ENCODE measurements at regions not wholly inside any gene's neighbourhood (a gene's known extent, or its start where the extent isn't known, plus 50 kb on each side); places are given as distances from the start of the nearest gene placed in this dataset.

- Histone ChIP-seq H3K27me3 (replicated peaks; ENCODE audit: insufficient read depth, low read depth, low read length, poor library complexity) (no peaks in the 10 kb centered on the region), H3K36me3 (ENCODE audit: insufficient read depth, low read length, poor library complexity, severe bottlenecking) (no peaks in the 10 kb centered on the region), H3K9me3 (ENCODE audit: low read depth, low read length, poor library complexity, severe bottlenecking) (no peaks in the 10 kb centered on the region), H3K4me3 (ENCODE audit: low read depth, low read length, poor library complexity, severe bottlenecking) (no peak overlapping the region), H3K27ac (ENCODE audit: low read depth, low read length, poor library complexity, severe bottlenecking) (no peak overlapping the region), H3K4me1 (ENCODE audit: insufficient read depth, low read length, poor library complexity, severe bottlenecking) (no peaks in the 10 kb centered on the region)
- peak; percentile 65 for DNase-seq (ENCODE audit: low spot score)
- TF ChIP-seq CTCF (conservative IDR thresholded peaks at IDR 0.05; ENCODE audit: low read depth, low read length) (peak; percentile 90), EZH2 (IDR thresholded peaks at IDR 0.05; ENCODE audit: borderline replicate concordance, low read depth, low read length, poor library complexity, severe bottlenecking) (no peak)
- ChIA-PET POLR2A (ENCODE audit: low non-redundant PET) (no interaction called here), CTCF (interaction anchor here (0.5 to 0.8 kb wide), 4 partner anchors 20 to 1066 kb away, joined by 3 to 6 read pairs (median 3); no protein-coding TSS in a partner anchor)
- intact Hi-C loops (cut with micrococcal nuclease; ENCODE audit: unreplicated experiment), result no loop called here
- no TSS peak for BruUV-seq (replicated peaks)
Measured at GRCh38 chr17:72560303-72561247, 439.8 kb downstream of the SOX9 start.

GRCh38 chr17:72561266-72561665 is 440.4 kb downstream of the SOX9 start:
- Histone ChIP-seq H3K27ac (ENCODE audit: low read depth, low read length, poor library complexity, severe bottlenecking) (no peak overlapping the region), H3K4me1 (ENCODE audit: insufficient read depth, low read length, poor library complexity, severe bottlenecking) (no peaks in the 10 kb centered on the region), H3K4me3 (ENCODE audit: low read depth, low read length, poor library complexity, severe bottlenecking) (no peak overlapping the region), H3K27me3 (replicated peaks; ENCODE audit: insufficient read depth, low read depth, low read length, poor library complexity) (no peaks in the 10 kb centered on the region), H3K36me3 (ENCODE audit: insufficient read depth, low read length, poor library complexity, severe bottlenecking) (no peaks in the 10 kb centered on the region), H3K9me3 (ENCODE audit: low read depth, low read length, poor library complexity, severe bottlenecking) (no peaks in the 10 kb centered on the region)
- no TSS peak for BruUV-seq (replicated peaks)
- CTCF ChIA-PET, result interaction anchor here (0.5 to 0.8 kb wide), 3 partner anchors 20 to 1067 kb away, joined by 3 read pairs; no protein-coding TSS in a partner anchor
- TF ChIP-seq EZH2 (IDR thresholded peaks at IDR 0.05; ENCODE audit: borderline replicate concordance, low read depth, low read length, poor library complexity, severe bottlenecking), result no peak
- TF ChIP-seq CTCF (conservative IDR thresholded peaks at IDR 0.05; ENCODE audit: low read depth, low read length), result 0 out of 2 replicates have a peak, but pooled peaks have one; percentile 3
- POLR2A ChIA-PET (ENCODE audit: low non-redundant PET), result no interaction called here
- no peak for DNase-seq (ENCODE audit: low spot score)
- intact Hi-C loops (cut with micrococcal nuclease; ENCODE audit: unreplicated experiment), result no loop called here

- Histone ChIP-seq H3K4me3 (ENCODE audit: low read depth, low read length, poor library complexity, severe bottlenecking) (no peak overlapping the region), H3K4me1 (ENCODE audit: insufficient read depth, low read length, poor library complexity, severe bottlenecking) (no peaks in the 10 kb centered on the region), H3K36me3 (ENCODE audit: insufficient read depth, low read length, poor library complexity, severe bottlenecking) (no peaks in the 10 kb centered on the region), H3K27me3 (replicated peaks; ENCODE audit: insufficient read depth, low read depth, low read length, poor library complexity) (no peaks in the 10 kb centered on the region), H3K9me3 (ENCODE audit: low read depth, low read length, poor library complexity, severe bottlenecking) (no peaks in the 10 kb centered on the region), H3K27ac (ENCODE audit: low read depth, low read length, poor library complexity, severe bottlenecking) (no peak overlapping the region)
- no TSS peak for BruUV-seq (replicated peaks)
- no peak for DNase-seq (ENCODE audit: low spot score)
- TF ChIP-seq CTCF (conservative IDR thresholded peaks at IDR 0.05; ENCODE audit: low read depth, low read length) (no peak), EZH2 (IDR thresholded peaks at IDR 0.05; ENCODE audit: borderline replicate concordance, low read depth, low read length, poor library complexity, severe bottlenecking) (no peak)
- POLR2A ChIA-PET (ENCODE audit: low non-redundant PET), result no interaction called here
- CTCF ChIA-PET, result no interaction called here
- intact Hi-C loops (cut with micrococcal nuclease; ENCODE audit: unreplicated experiment), result no loop called here
Measured at GRCh38 chr17:72561680-72562079, 440.9 kb downstream of the SOX9 start.

Measured in A673 (cell line).